ENCODE measurements at regions not wholly inside any gene's neighbourhood (a gene's known extent, or its start where the extent isn't known, plus 50 kb on each side); places are given as distances from the start of the nearest gene placed in this dataset.

- TF ChIP-seq CTCF (conservative IDR thresholded peaks at IDR 0.05; ENCODE audit: low read length) (no peak), EZH2phosphoT487 (IDR thresholded peaks at IDR 0.05; ENCODE audit: borderline replicate concordance) (no peak)
Measured at GRCh38 chr5:145708169-145708568, 127.0 kb downstream of the PRELID2 start.
